ENCODE measurements at regions not wholly inside any gene's neighbourhood (a gene's known extent, or its start where the extent isn't known, plus 50 kb on each side); places are given as distances from the start of the nearest gene placed in this dataset.
"Not testable (repeated sequence)": the region's sequence is repeated elsewhere in the genome, so short reads cannot be mapped to it uniquely, and the experiment has no call there.

DNA sequence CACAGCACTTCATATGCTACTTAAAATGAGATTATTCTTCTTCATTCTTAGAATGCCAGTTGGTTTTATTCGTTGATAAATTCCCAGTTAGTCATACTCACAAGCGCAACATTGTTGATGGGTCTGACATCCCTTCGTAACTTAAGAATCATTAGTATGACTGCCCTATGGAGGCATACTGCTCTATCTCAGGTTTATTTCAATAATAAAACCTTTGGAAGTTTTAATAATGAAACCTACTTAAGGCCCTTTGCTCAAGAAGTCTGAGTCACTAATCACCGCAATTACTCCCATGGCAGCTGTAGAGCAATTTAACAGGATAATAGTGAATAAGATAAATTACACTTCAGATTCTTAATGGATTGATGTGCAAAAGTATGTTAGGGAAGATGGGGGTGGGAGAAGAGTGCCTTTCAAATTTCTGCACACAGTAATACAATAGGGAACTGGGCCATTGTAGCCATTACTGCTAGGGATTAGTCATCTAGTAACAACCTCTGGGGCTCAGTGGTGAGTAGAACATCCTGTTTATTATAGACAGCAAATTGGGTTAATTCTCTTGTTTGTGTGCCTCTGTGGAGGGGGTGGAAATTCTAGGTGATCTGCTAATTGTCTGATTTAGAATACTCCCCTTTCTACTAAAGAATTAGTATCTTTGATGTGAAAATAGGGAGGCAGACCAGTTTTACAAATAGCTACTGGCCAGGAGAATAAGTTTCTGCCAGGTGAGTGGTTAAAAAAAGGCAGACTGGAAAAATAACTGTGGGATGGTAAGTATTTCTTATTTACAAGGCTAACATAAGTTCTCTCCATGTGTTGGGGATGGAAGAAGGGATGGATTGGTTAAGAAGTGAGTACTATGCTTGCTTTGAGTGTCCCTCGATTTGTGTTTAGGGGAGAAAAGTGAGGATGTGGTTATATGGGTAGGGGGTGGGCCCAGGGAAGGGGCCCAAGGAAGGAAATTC is 74.5 kb upstream of the VKORC1L1 start:
- DNase-seq (ENCODE audit: low read depth in 1 of 2, low spot score in 1 of 2), result peak in 1 of 2 experiments; percentile 5
- Histone ChIP-seq H3K27ac (replicated peaks) (no peak overlapping the region), H3K27me3 (ENCODE audit: insufficient read depth, poor library complexity, severe bottlenecking) (no peaks in the 10 kb centered on the region), H3K4me3 (replicated peaks; ENCODE audit: insufficient read depth, low read length) (no peak overlapping the region)
- no peak for TF ChIP-seq POLR2AphosphoS5 (IDR thresholded peaks at IDR 0.05; ENCODE audit: low read depth)
- TF ChIP-seq, protein P1, sequence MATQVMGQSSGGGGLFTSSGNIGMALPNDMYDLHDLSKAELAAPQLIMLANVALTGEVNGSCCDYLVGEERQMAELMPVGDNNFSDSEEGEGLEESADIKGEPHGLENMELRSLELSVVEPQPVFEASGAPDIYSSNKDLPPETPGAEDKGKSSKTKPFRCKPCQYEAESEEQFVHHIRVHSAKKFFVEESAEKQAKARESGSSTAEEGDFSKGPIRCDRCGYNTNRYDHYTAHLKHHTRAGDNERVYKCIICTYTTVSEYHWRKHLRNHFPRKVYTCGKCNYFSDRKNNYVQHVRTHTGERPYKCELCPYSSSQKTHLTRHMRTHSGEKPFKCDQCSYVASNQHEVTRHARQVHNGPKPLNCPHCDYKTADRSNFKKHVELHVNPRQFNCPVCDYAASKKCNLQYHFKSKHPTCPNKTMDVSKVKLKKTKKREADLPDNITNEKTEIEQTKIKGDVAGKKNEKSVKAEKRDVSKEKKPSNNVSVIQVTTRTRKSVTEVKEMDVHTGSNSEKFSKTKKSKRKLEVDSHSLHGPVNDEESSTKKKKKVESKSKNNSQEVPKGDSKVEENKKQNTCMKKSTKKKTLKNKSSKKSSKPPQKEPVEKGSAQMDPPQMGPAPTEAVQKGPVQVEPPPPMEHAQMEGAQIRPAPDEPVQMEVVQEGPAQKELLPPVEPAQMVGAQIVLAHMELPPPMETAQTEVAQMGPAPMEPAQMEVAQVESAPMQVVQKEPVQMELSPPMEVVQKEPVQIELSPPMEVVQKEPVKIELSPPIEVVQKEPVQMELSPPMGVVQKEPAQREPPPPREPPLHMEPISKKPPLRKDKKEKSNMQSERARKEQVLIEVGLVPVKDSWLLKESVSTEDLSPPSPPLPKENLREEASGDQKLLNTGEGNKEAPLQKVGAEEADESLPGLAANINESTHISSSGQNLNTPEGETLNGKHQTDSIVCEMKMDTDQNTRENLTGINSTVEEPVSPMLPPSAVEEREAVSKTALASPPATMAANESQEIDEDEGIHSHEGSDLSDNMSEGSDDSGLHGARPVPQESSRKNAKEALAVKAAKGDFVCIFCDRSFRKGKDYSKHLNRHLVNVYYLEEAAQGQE (IDR thresholded peaks at IDR 0.05; ENCODE audit: insufficient replicate concordance, low read depth), result no peak
- TF ChIP-seq, protein P2, sequence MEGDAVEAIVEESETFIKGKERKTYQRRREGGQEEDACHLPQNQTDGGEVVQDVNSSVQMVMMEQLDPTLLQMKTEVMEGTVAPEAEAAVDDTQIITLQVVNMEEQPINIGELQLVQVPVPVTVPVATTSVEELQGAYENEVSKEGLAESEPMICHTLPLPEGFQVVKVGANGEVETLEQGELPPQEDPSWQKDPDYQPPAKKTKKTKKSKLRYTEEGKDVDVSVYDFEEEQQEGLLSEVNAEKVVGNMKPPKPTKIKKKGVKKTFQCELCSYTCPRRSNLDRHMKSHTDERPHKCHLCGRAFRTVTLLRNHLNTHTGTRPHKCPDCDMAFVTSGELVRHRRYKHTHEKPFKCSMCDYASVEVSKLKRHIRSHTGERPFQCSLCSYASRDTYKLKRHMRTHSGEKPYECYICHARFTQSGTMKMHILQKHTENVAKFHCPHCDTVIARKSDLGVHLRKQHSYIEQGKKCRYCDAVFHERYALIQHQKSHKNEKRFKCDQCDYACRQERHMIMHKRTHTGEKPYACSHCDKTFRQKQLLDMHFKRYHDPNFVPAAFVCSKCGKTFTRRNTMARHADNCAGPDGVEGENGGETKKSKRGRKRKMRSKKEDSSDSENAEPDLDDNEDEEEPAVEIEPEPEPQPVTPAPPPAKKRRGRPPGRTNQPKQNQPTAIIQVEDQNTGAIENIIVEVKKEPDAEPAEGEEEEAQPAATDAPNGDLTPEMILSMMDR (IDR thresholded peaks at IDR 0.05; ENCODE audit: insufficient read depth, low read length), result no peak
- TF ChIP-seq SPI1 (IDR thresholded peaks at IDR 0.05; ENCODE audit: borderline replicate concordance, low read depth), result no peak
- TF ChIP-seq GABPA (IDR thresholded peaks at IDR 0.05; ENCODE audit: low read depth), result no peak

DNA sequence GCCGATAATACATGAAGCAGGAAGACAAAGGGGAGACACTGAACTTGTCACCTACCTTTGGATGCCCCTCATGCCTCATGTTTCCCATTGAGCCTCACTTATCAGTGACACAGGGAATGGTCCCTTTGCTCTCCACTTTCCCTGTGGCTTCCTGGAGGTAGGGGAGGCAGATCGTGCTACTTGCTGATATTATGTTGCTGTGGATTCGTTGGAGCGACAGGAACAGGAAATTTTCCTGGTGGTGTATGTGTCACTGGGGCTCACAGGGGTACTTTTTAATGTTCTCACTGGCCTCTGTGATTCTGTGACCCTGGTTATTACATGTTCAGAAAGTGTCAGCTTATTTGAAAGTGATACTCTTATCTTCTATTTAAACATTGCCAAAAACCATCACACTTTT is 72.7 kb upstream of the VKORC1L1 start:
- not testable (repeated sequence) for H3K4me3 ChIP-seq (replicated peaks; ENCODE audit: insufficient read depth, low read length); H3K27me3 ChIP-seq (ENCODE audit: insufficient read depth, poor library complexity, severe bottlenecking); H3K27ac ChIP-seq (replicated peaks); DNase-seq (ENCODE audit: low read depth in 1 of 2, low spot score in 1 of 2)

DNA sequence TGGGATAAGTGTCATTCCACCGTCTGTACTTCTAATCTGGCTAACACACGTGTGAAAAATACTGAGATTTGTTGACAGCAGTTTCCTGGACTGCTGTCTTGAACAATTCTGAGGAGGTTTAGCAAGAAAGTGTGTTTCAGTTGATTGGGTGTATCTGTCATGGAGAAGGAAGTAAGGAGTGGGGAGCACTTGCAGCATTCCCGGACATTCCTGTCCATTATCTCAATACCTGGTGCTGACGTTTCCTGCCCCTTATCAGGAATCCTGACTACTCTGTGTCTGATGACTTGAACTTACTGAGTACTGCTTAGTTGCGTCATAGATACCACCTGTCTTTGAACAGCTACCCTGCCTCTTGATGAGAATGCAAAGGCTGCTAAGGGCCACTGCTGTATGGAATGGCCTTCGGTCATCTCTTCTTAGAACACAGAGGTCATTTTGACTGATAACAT is 72.0 kb upstream of the VKORC1L1 start:
- no peak overlapping the region for H3K27ac ChIP-seq (replicated peaks)
- H3K27me3 ChIP-seq (ENCODE audit: insufficient read depth, poor library complexity, severe bottlenecking), result no peaks in the 10 kb centered on the region
- H3K4me3 ChIP-seq (replicated peaks; ENCODE audit: insufficient read depth, low read length), result no peak overlapping the region
- TF ChIP-seq GABPA (IDR thresholded peaks at IDR 0.05; ENCODE audit: low read depth), result no peak
- TF ChIP-seq POLR2AphosphoS5 (IDR thresholded peaks at IDR 0.05; ENCODE audit: low read depth), result no peak
- TF ChIP-seq SPI1 (IDR thresholded peaks at IDR 0.05; ENCODE audit: borderline replicate concordance, low read depth), result no peak
- TF ChIP-seq, protein P1 (IDR thresholded peaks at IDR 0.05; ENCODE audit: insufficient replicate concordance, low read depth), result no peak
- TF ChIP-seq, protein P2 (IDR thresholded peaks at IDR 0.05; ENCODE audit: insufficient read depth, low read length), result no peak
- no peak for DNase-seq (ENCODE audit: low read depth in 1 of 2, low spot score in 1 of 2)

DNA sequence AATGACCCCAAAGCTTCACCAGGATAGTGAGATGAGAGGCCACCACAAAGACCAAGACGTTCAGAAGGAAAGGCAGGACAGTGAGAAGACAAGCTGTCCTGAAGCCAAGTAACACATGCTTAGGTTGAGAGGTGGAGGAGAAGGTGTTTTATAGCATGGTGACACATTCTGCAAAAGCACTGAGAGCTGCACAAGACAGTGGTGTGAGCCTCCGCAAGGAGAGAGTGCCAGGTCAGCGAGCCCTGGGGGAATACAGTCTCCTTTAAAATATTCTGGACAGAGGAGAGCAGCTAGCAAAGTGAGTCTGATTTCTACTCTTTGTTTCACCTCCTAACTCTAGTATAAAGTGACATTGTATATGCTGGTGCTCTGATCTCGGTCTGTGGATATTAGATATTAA is 68.0 kb upstream of the VKORC1L1 start:
- no peak for DNase-seq (ENCODE audit: low read depth in 1 of 2, low spot score in 1 of 2)
- H3K27me3 ChIP-seq (ENCODE audit: insufficient read depth, poor library complexity, severe bottlenecking), result no peaks in the 10 kb centered on the region
- no peak overlapping the region for H3K4me3 ChIP-seq (replicated peaks; ENCODE audit: insufficient read depth, low read length)
- TF ChIP-seq GABPA (IDR thresholded peaks at IDR 0.05; ENCODE audit: low read depth) (no peak), SPI1 (IDR thresholded peaks at IDR 0.05; ENCODE audit: borderline replicate concordance, low read depth) (no peak)
- TF ChIP-seq, protein P1 (IDR thresholded peaks at IDR 0.05; ENCODE audit: insufficient replicate concordance, low read depth), result no peak
- H3K27ac ChIP-seq (replicated peaks), result no peak overlapping the region

DNA sequence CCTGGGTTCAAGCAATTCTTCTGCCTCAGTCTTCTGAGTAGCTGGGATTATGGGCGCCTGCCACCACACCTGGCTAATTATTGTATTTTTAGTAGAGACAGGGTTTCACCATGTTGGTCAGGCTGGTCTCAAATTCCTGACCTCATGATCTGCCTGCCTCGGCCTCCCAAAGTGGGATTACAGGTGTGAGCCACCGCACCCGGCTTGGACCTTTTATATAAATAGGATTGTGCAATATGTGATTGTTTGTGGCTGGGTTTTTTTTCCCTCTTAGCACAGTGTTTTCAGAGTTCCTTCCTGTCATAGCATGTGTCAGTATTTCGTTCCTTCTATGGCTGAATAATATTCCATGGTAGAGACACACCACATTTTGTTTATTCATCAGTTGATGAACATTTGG is 65.8 kb upstream of the VKORC1L1 start:
- H3K27me3 ChIP-seq (ENCODE audit: insufficient read depth, poor library complexity, severe bottlenecking); H3K4me3 ChIP-seq (replicated peaks; ENCODE audit: insufficient read depth, low read length); DNase-seq (ENCODE audit: low read depth in 1 of 2, low spot score in 1 of 2): not testable (repeated sequence)

More for the DNA sequence above, 65.8 kb upstream of the VKORC1L1 start:
- not testable (repeated sequence) for H3K27ac ChIP-seq (replicated peaks)

Measured in HL-60 (cell line).